Thyroid gland (tissue), 4 donors: ENCODE measurements at regions not wholly inside any gene's neighbourhood (a gene's known extent, or its start where the extent isn't known, plus 50 kb on each side); places are given as distances from the start of the nearest gene placed in this dataset.

Source experiments
- DNase-seq, 2 donors: peaks; one replicate each; pipeline ENCODE4 v3.0.0-alpha.2; 2019
- H3K27ac ChIP-seq, 3 donors: fragments of 200-600 bp; sonication (generic); 1 replicate in 2 of 3; 2 replicates in 1 of 3; pipeline ENCODE4 v1.5.1; 2016 to 2019; ENCODE audit warnings: mild to moderate bottlenecking in 1 of 3, moderate library complexity in 1 of 3
- H3K27me3 ChIP-seq: fragments of 200-600 bp; sonication (generic); one replicate; pipeline ENCODE4 v1.5.1; 2019
- H3K36me3 ChIP-seq, 2 donors: fragments of 200-600 bp; sonication (generic); one replicate each; pipeline ENCODE4 v1.5.1; 2016 to 2019
- H3K4me1 ChIP-seq, 2 donors: fragments of 200-600 bp; sonication (generic); one replicate each; pipeline ENCODE4 v1.5.1; 2017 to 2019
- H3K4me3 ChIP-seq, 3 donors: fragments of 200-600 bp; sonication (generic); replicated peaks in 1 of 3; 1 replicate in 2 of 3; 2 replicates in 1 of 3; pipeline ENCODE4 v1.5.1; 2016; ENCODE audit warnings: mild to moderate bottlenecking in 1 of 3
- H3K9me3 ChIP-seq: fragments of 200-600 bp; sonication (generic); one replicate; pipeline ENCODE4 v1.5.1; 2017
- CTCF ChIP-seq, 6 experiments: fragments of 200-600 bp in 3 of 6; fragments of 450-650 bp in 3 of 6; sonication (generic) in 3 of 6; IDR thresholded peaks; one replicate each; pipeline ENCODE4 v1.5.1; 2016 to 2019; ENCODE audit warnings: antibody characterized with exemption in 6 of 6, mild to moderate bottlenecking in 2 of 6, inconsistent platforms in 1 of 6, moderate library complexity in 1 of 6
- POLR2A ChIP-seq, 2 donors: fragments of 450-650 bp; IDR thresholded peaks; one replicate each; pipeline ENCODE4 v1.6.1; 2017; ENCODE audit warnings: antibody characterized with exemption in 2 of 2, mild to moderate bottlenecking in 2 of 2, moderate library complexity in 1 of 2
- WGBS, 2 donors: methylation state at CpG; one replicate each; pipeline ENCODE4 v1.1.5; 2017; 5-methylcytosine and 5-hydroxymethylcytosine counted together
- intact Hi-C: fragments of 100-400 bp; cut with DNase I; formaldehyde crosslinking; loops from one replicate; pipeline ENCODE4 v1.15.1; 2023

- no peaks in the 10 kb centered on the region for H3K36me3 ChIP-seq
- H3K4me1 ChIP-seq = no peaks in the 10 kb centered on the region
- H3K27ac ChIP-seq = no peak overlapping the region
- intact Hi-C loops = no loop called here
- WGBS, 2 donors = 78 to 85% methylated on average over 1 of the region's 1 CpG
- DNase-seq = no peak
- no peak overlapping the region for H3K4me3 ChIP-seq
- H3K27me3 ChIP-seq = no peaks in the 10 kb centered on the region
- no peaks in the 10 kb centered on the region for H3K9me3 ChIP-seq
- TF ChIP-seq CTCF (IDR thresholded peaks at IDR 0.05) (no peak), POLR2A (IDR thresholded peaks at IDR 0.05) (no peak)
Measured at GRCh38 chr4:20574986-20575385, 125.3 kb upstream of the PACRGL start.

- DNase-seq = no peak
- Histone ChIP-seq H3K4me3 (no peak overlapping the region), H3K36me3 (no peaks in the 10 kb centered on the region), H3K9me3 (no peaks in the 10 kb centered on the region), H3K4me1 (no peaks in the 10 kb centered on the region), H3K27ac (no peak overlapping the region), H3K27me3 (no peaks in the 10 kb centered on the region)
- TF ChIP-seq CTCF (IDR thresholded peaks at IDR 0.05) = no peak
- no peak for TF ChIP-seq POLR2A (IDR thresholded peaks at IDR 0.05)
- WGBS, 2 donors = 89% methylated on average over 5 of the region's 5 CpGs
- intact Hi-C loops = no loop called here
Measured at GRCh38 chr4:20575486-20575885, 124.8 kb upstream of the PACRGL start.

- Histone ChIP-seq H3K4me1 (no peaks in the 10 kb centered on the region), H3K27ac (no peak overlapping the region), H3K9me3 (no peaks in the 10 kb centered on the region), H3K4me3 (no peak overlapping the region), H3K36me3 (no peaks in the 10 kb centered on the region), H3K27me3 (no peaks in the 10 kb centered on the region)
- intact Hi-C loops = no loop called here
- no peak for TF ChIP-seq CTCF (IDR thresholded peaks at IDR 0.05)
- no peak for TF ChIP-seq POLR2A (IDR thresholded peaks at IDR 0.05)
- DNase-seq = no peak
Measured at GRCh38 chr4:20576861-20577260, 123.4 kb upstream of the PACRGL start.

GRCh38 chr4:20577702-20578101 is 122.6 kb upstream of the PACRGL start:
- Histone ChIP-seq H3K4me1 (no peaks in the 10 kb centered on the region), H3K9me3 (no peaks in the 10 kb centered on the region), H3K4me3 (no peak overlapping the region), H3K27me3 (no peaks in the 10 kb centered on the region), H3K36me3 (no peaks in the 10 kb centered on the region), H3K27ac (no peak overlapping the region)
- 83 to 87% methylated on average over 2 of the region's 2 CpGs for WGBS, 2 donors
- intact Hi-C loops = no loop called here
- DNase-seq = no peak
- TF ChIP-seq POLR2A (IDR thresholded peaks at IDR 0.05) (no peak), CTCF (IDR thresholded peaks at IDR 0.05) (no peak)

GRCh38 chr4:20580907-20581306 is 119.4 kb upstream of the PACRGL start:
- no peak overlapping the region for H3K27ac ChIP-seq
- H3K36me3 ChIP-seq = no peaks in the 10 kb centered on the region
- no peaks in the 10 kb centered on the region for H3K9me3 ChIP-seq
- no peaks in the 10 kb centered on the region for H3K27me3 ChIP-seq
- intact Hi-C loops = no loop called here
- DNase-seq = no peak
- WGBS, 2 donors = 93 to 95% methylated on average over 2 of the region's 2 CpGs
- no peak for TF ChIP-seq CTCF (IDR thresholded peaks at IDR 0.05)
- no peak for TF ChIP-seq POLR2A (IDR thresholded peaks at IDR 0.05)
- no peaks in the 10 kb centered on the region for H3K4me1 ChIP-seq
- no peak overlapping the region for H3K4me3 ChIP-seq
